ENCODE measurements at regions not wholly inside any gene's neighbourhood (a gene's known extent, or its start where the extent isn't known, plus 50 kb on each side); places are given as distances from the start of the nearest gene placed in this dataset.

- no peak overlapping the region for H3K4me3 ChIP-seq (ENCODE audit: low read depth, low read length)
- DNase-seq (ENCODE audit: low read depth) = no peak
- TF ChIP-seq CTCF (IDR thresholded peaks at IDR 0.05; ENCODE audit: insufficient read depth, low read length) = no peak
These were observed 269.6 kb downstream of the ALX1 start for GRCh38 chr12:85549640-85550039.

GRCh38 chr12:85550924-85551323, 270.9 kb downstream of the ALX1 start:
- no peak for DNase-seq (ENCODE audit: low read depth)
- H3K4me3 ChIP-seq (ENCODE audit: low read depth, low read length) = no peak overlapping the region
- TF ChIP-seq CTCF (IDR thresholded peaks at IDR 0.05; ENCODE audit: insufficient read depth, low read length) = no peak

DNA sequence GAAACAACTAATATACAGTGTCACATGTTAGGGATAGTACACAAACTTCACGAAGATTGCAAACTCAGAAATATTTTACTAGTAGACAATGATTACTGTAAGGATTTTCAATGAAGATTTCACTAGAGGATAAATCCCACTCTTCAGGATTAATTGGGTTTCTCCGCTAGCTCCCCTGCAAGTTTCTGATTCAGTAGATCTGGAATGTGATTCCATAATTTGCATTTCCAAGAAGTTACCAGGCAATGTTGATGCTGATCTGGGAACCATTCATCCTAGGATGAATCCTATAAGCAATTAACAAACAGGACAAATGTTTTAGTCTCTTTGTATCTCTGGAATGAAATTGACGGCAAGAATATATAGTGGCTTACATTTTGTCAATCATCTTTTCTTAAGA, 272.4 kb downstream of the ALX1 start:
- TF ChIP-seq CTCF (IDR thresholded peaks at IDR 0.05; ENCODE audit: insufficient read depth, low read length) = no peak
- no peak for DNase-seq (ENCODE audit: low read depth)
- no peak overlapping the region for H3K4me3 ChIP-seq (ENCODE audit: low read depth, low read length)

- no peak for DNase-seq (ENCODE audit: low read depth)
- no peak for TF ChIP-seq CTCF (IDR thresholded peaks at IDR 0.05; ENCODE audit: insufficient read depth, low read length)
- H3K4me3 ChIP-seq (ENCODE audit: low read depth, low read length) = no peak overlapping the region
These were observed 277.8 kb downstream of the ALX1 start for GRCh38 chr12:85557850-85558249.

GRCh38 chr12:85558684-85559083, 277.5 kb downstream of the RASSF9 start:
- no peak for TF ChIP-seq CTCF (IDR thresholded peaks at IDR 0.05; ENCODE audit: insufficient read depth, low read length)
- H3K4me3 ChIP-seq (ENCODE audit: low read depth, low read length) = no peak overlapping the region
- DNase-seq (ENCODE audit: low read depth) = no peak

DNA sequence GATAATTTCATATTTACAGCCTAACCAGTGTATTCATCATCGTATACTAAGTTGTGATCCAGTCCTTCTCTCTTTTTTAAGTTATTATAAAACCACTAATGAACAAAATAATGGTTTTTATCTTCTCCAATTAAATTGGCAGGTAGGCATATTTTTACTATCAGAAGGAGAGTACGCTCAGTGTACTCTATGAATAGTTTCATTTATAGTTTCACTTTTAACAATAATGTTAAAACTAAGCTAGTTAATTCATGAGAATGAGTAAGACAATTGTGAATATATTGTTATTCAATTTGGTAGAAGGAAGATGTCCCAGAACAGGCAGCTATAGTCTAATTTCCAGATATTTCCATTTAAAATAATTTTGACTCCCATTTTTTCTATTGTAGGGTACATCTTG, 277.1 kb downstream of the RASSF9 start:
- no peak for TF ChIP-seq CTCF (IDR thresholded peaks at IDR 0.05; ENCODE audit: insufficient read depth, low read length)
- no peak for DNase-seq (ENCODE audit: low read depth)
- H3K4me3 ChIP-seq (ENCODE audit: low read depth, low read length) = no peak overlapping the region

DNA sequence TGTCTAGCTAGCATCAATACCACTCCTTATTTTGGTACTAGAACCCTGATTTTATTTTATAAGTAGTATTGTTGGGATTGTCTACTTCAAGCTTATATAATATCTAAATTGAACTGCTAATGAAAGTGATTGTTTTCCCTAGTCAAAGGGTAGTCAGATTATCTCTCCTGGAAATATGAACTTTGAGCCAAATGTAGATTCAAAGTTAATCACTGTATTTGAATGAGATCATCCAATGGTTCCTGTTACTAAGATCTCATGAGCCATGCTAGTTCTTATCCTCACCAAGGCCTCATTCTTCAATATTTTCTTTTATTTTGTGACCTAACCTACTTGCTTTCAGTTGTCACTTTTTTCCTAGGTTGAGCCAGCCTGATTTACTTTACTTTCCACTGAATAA, 276.7 kb downstream of the RASSF9 start:
- no peak for DNase-seq (ENCODE audit: low read depth)
- H3K4me3 ChIP-seq (ENCODE audit: low read depth, low read length) = no peak overlapping the region
- no peak for TF ChIP-seq CTCF (IDR thresholded peaks at IDR 0.05; ENCODE audit: insufficient read depth, low read length)
